ENCODE measurements at regions not wholly inside any gene's neighbourhood (a gene's known extent, or its start where the extent isn't known, plus 50 kb on each side); places are given as distances from the start of the nearest gene placed in this dataset.

DNA sequence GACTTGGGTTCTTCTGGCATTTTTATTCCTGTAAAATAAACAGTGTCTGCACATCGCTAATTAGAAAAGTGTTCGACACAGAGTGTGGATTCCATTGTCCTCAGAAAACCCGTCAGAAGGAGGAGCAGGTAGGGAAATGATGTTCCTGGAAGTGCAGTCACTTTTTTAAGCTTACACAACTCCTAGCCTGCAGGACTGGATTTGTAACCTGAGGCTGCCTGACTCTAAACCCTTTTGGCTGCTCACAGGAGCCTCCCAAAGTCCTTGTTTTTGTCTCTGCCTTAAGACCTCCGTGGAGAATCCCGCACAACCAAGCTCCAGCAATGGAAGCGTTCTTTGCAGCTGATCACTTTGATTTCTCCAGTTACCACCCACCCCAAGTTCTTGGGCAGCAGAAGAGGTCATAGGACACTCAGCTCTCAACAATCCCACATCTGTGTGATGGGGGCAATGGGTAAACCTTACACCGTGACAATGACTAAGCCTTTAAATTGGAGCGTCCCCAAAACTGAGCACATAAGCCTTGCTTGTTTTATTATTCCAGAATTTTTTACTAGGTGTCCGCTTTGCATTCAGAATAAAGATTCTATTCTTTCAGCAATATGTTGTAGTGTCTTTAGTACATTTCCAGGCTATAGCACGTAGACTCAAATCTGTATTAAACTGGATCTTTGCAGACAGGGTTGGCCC lies 227.9 kb downstream of the TBXT start:
- TF ChIP-seq, protein P1, sequence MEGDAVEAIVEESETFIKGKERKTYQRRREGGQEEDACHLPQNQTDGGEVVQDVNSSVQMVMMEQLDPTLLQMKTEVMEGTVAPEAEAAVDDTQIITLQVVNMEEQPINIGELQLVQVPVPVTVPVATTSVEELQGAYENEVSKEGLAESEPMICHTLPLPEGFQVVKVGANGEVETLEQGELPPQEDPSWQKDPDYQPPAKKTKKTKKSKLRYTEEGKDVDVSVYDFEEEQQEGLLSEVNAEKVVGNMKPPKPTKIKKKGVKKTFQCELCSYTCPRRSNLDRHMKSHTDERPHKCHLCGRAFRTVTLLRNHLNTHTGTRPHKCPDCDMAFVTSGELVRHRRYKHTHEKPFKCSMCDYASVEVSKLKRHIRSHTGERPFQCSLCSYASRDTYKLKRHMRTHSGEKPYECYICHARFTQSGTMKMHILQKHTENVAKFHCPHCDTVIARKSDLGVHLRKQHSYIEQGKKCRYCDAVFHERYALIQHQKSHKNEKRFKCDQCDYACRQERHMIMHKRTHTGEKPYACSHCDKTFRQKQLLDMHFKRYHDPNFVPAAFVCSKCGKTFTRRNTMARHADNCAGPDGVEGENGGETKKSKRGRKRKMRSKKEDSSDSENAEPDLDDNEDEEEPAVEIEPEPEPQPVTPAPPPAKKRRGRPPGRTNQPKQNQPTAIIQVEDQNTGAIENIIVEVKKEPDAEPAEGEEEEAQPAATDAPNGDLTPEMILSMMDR (conservative IDR thresholded peaks at IDR 0.05), result no peak
- no peak for TF ChIP-seq ZFX (IDR thresholded peaks at IDR 0.05)
